SK-N-SH treated with all-trans-retinoic acid at 6 μM for 48 hours (cell line): ENCODE measurements at regions not wholly inside any gene's neighbourhood (a gene's known extent, or its start where the extent isn't known, plus 50 kb on each side); places are given as distances from the start of the nearest gene placed in this dataset.

Experiments
- ATAC-seq: fragments of 200-7000 bp; cut with Tn5 transposase; 3 replicates; pipeline ENCODE4 v1.9.1; 2020; ENCODE audit warnings: mild to moderate bottlenecking, moderate library complexity
- ARNTL ChIP-seq: fragments of 450-650 bp; formaldehyde crosslinking; IDR thresholded peaks from 2 replicates; pipeline ENCODE4 v1.5.0; 2020; ENCODE audit warnings: low read depth, mild to moderate bottlenecking, moderate library complexity, borderline replicate concordance
- BACH2 ChIP-seq: fragments of 250-450 bp; sonication (Bioruptor Pico); IDR thresholded peaks from 2 replicates; pipeline ENCODE4 v1.9.0; 2021; ENCODE audit warnings: mild to moderate bottlenecking, borderline replicate concordance
- ESRRG ChIP-seq: fragments of 250-450 bp; sonication (Bioruptor Pico); IDR thresholded peaks from 2 replicates; pipeline ENCODE4 v1.6.1; 2021; ENCODE audit warnings: mild to moderate bottlenecking
- GLIS3 ChIP-seq: fragments of 250-450 bp; sonication (Bioruptor Pico); IDR thresholded peaks from 2 replicates; pipeline ENCODE4 v1.5.0; 2020; ENCODE audit warnings: mild to moderate bottlenecking, moderate library complexity
- ISL1 ChIP-seq: fragments of 250-450 bp; sonication (Bioruptor Pico); IDR thresholded peaks from 2 replicates; pipeline ENCODE4 v2.1.2; 2022; ENCODE audit warnings: mild to moderate bottlenecking, moderate library complexity
- OSR1 ChIP-seq: fragments of 250-450 bp; sonication (Bioruptor Pico); IDR thresholded peaks from 2 replicates; pipeline ENCODE4 v1.8.0; 2022; ENCODE audit warnings: moderate library complexity, mild to moderate bottlenecking, inconsistent platforms
- PPARA ChIP-seq: fragments of 250-450 bp; sonication (Bioruptor Pico); IDR thresholded peaks from 2 replicates; pipeline ENCODE4 v1.5.0; 2020; ENCODE audit warnings: mild to moderate bottlenecking, borderline replicate concordance
- RARB ChIP-seq: fragments of 250-450 bp; sonication (Bioruptor Pico); IDR thresholded peaks from 2 replicates; pipeline ENCODE4 v1.8.0; 2021; ENCODE audit warnings: mild to moderate bottlenecking, moderate library complexity
- TCF4 ChIP-seq: fragments of 250-450 bp; sonication (Bioruptor Pico); IDR thresholded peaks from 2 replicates; pipeline ENCODE4 v1.8.0; 2021; ENCODE audit warnings: mild to moderate bottlenecking, moderate library complexity, borderline replicate concordance
- TOX ChIP-seq: fragments of 250-450 bp; sonication (Bioruptor Pico); IDR thresholded peaks from 2 replicates; pipeline ENCODE4 v1.8.0; 2021; ENCODE audit warnings: mild to moderate bottlenecking, moderate library complexity, borderline replicate concordance
- ZC3H10 ChIP-seq: fragments of 250-450 bp; sonication (Bioruptor Pico); IDR thresholded peaks from 2 replicates; pipeline ENCODE4 v1.5.1; 2021; ENCODE audit warnings: mild to moderate bottlenecking, moderate library complexity
- ZFP3 ChIP-seq: fragments of 250-450 bp; sonication (Bioruptor Pico); IDR thresholded peaks from 2 replicates; pipeline ENCODE4 v1.5.0; 2020; ENCODE audit warnings: mild to moderate bottlenecking, moderate library complexity
- ZFP30 ChIP-seq: fragments of 450-650 bp; formaldehyde crosslinking; IDR thresholded peaks from 2 replicates; pipeline ENCODE4 v1.5.0; 2022; ENCODE audit warnings: mild to moderate bottlenecking, moderate library complexity
- ZNF565 ChIP-seq: fragments of 450-650 bp; formaldehyde crosslinking; conservative IDR thresholded peaks from 2 replicates; pipeline ENCODE4 v1.5.0; 2020; ENCODE audit warnings: low read depth, mild to moderate bottlenecking, moderate library complexity
- ZNF70 ChIP-seq: fragments of 450-650 bp; formaldehyde crosslinking; IDR thresholded peaks from 2 replicates; pipeline ENCODE4 v1.5.0; 2020; ENCODE audit warnings: mild to moderate bottlenecking, moderate library complexity
- ZNF8 ChIP-seq: fragments of 450-650 bp; formaldehyde crosslinking; IDR thresholded peaks from 2 replicates; pipeline ENCODE4 v1.5.0; 2020; ENCODE audit warnings: mild to moderate bottlenecking, moderate library complexity
- TF ChIP-seq, protein P1 (sequence below): fragments of 250-450 bp; sonication (Bioruptor Pico); IDR thresholded peaks from 2 replicates; pipeline ENCODE4 v1.5.1; 2020; ENCODE audit warnings: low read depth, mild to moderate bottlenecking, moderate library complexity
- TF ChIP-seq, protein P2 (sequence below): fragments of 250-450 bp; sonication (Bioruptor Pico); IDR thresholded peaks from 2 replicates; pipeline ENCODE4 v1.5.0; 2020; ENCODE audit warnings: mild to moderate bottlenecking, moderate library complexity
- TF ChIP-seq, protein P3 (sequence below): fragments of 250-450 bp; sonication (Bioruptor Pico); IDR thresholded peaks from 2 replicates; pipeline ENCODE4 v1.8.0; 2021; ENCODE audit warnings: low read depth, mild to moderate bottlenecking, moderate library complexity, borderline replicate concordance
- TF ChIP-seq, protein P4 (sequence below): fragments of 250-450 bp; sonication (Bioruptor Pico); IDR thresholded peaks from 2 replicates; pipeline ENCODE4 v1.5.1; 2021; ENCODE audit warnings: mild to moderate bottlenecking, moderate library complexity
- TF ChIP-seq, protein P5 (sequence below): fragments of 250-450 bp; sonication (Bioruptor Pico); IDR thresholded peaks from 2 replicates; pipeline ENCODE4 v1.8.0; 2020; ENCODE audit warnings: mild to moderate bottlenecking, moderate library complexity, borderline replicate concordance

DNA sequence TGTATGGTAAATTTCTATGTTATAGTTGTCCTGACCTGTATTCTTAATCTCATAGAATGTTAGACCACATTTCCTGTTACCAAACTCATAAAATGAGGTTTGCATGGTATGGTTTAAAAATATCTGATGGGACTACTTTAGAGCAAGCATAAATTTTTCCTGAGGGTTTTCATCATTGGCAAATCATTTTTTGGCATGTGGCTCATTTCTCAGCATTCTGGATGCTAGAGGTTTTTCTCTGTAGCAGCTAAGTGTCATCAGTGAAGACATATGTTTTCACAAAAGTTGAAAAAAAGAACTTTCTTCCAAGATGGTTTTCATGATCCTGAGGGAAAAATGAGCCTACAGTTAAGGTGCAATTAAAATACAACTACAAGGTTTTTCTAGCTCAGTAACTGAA is 503.5 kb upstream of the FAM47C start:
- TF ChIP-seq TOX (CRISPR knock-in tag) = no peak
- TF ChIP-seq ZNF8 (CRISPR knock-in tag) = no peak
- TF ChIP-seq, protein P1, sequence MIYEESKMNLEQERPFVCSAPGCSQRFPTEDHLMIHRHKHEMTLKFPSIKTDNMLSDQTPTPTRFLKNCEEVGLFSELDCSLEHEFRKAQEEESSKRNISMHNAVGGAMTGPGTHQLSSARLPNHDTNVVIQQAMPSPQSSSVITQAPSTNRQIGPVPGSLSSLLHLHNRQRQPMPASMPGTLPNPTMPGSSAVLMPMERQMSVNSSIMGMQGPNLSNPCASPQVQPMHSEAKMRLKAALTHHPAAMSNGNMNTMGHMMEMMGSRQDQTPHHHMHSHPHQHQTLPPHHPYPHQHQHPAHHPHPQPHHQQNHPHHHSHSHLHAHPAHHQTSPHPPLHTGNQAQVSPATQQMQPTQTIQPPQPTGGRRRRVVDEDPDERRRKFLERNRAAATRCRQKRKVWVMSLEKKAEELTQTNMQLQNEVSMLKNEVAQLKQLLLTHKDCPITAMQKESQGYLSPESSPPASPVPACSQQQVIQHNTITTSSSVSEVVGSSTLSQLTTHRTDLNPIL (CRISPR knock-in tag) = no peak
- no peak for TF ChIP-seq ZNF565 (CRISPR knock-in tag)
- TF ChIP-seq RARB (CRISPR knock-in tag) = no peak
- no peak for TF ChIP-seq ISL1 (CRISPR knock-in tag)
- TF ChIP-seq, protein P2, sequence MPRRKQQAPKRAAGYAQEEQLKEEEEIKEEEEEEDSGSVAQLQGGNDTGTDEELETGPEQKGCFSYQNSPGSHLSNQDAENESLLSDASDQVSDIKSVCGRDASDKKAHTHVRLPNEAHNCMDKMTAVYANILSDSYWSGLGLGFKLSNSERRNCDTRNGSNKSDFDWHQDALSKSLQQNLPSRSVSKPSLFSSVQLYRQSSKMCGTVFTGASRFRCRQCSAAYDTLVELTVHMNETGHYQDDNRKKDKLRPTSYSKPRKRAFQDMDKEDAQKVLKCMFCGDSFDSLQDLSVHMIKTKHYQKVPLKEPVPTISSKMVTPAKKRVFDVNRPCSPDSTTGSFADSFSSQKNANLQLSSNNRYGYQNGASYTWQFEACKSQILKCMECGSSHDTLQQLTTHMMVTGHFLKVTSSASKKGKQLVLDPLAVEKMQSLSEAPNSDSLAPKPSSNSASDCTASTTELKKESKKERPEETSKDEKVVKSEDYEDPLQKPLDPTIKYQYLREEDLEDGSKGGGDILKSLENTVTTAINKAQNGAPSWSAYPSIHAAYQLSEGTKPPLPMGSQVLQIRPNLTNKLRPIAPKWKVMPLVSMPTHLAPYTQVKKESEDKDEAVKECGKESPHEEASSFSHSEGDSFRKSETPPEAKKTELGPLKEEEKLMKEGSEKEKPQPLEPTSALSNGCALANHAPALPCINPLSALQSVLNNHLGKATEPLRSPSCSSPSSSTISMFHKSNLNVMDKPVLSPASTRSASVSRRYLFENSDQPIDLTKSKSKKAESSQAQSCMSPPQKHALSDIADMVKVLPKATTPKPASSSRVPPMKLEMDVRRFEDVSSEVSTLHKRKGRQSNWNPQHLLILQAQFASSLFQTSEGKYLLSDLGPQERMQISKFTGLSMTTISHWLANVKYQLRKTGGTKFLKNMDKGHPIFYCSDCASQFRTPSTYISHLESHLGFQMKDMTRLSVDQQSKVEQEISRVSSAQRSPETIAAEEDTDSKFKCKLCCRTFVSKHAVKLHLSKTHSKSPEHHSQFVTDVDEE (CRISPR knock-in tag) = no peak
- no peak for TF ChIP-seq ZFP3 (CRISPR knock-in tag)
- no peak for TF ChIP-seq ZC3H10 (CRISPR knock-in tag)
- TF ChIP-seq PPARA = no peak
- TF ChIP-seq, protein P3, sequence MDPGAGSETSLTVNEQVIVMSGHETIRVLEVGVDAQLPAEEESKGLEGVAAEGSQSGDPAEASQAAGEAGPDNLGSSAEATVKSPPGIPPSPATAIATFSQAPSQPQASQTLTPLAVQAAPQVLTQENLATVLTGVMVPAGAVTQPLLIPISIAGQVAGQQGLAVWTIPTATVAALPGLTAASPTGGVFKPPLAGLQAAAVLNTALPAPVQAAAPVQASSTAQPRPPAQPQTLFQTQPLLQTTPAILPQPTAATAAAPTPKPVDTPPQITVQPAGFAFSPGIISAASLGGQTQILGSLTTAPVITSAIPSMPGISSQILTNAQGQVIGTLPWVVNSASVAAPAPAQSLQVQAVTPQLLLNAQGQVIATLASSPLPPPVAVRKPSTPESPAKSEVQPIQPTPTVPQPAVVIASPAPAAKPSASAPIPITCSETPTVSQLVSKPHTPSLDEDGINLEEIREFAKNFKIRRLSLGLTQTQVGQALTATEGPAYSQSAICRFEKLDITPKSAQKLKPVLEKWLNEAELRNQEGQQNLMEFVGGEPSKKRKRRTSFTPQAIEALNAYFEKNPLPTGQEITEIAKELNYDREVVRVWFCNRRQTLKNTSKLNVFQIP = no peak
- TF ChIP-seq BACH2 (CRISPR knock-in tag) = no peak
- TF ChIP-seq GLIS3 = no peak
- TF ChIP-seq OSR1 (CRISPR knock-in tag) = no peak
- TF ChIP-seq TCF4 = no peak
- TF ChIP-seq, protein P4, sequence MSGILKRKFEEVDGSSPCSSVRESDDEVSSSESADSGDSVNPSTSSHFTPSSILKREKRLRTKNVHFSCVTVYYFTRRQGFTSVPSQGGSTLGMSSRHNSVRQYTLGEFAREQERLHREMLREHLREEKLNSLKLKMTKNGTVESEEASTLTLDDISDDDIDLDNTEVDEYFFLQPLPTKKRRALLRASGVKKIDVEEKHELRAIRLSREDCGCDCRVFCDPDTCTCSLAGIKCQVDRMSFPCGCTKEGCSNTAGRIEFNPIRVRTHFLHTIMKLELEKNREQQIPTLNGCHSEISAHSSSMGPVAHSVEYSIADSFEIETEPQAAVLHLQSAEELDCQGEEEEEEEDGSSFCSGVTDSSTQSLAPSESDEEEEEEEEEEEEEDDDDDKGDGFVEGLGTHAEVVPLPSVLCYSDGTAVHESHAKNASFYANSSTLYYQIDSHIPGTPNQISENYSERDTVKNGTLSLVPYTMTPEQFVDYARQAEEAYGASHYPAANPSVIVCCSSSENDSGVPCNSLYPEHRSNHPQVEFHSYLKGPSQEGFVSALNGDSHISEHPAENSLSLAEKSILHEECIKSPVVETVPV (CRISPR knock-in tag) = no peak
- TF ChIP-seq ARNTL (CRISPR knock-in tag) = no peak
- TF ChIP-seq ESRRG (CRISPR knock-in tag) = no peak
- no peak for TF ChIP-seq ZFP30 (CRISPR knock-in tag)
- no peak for ATAC-seq

DNA sequence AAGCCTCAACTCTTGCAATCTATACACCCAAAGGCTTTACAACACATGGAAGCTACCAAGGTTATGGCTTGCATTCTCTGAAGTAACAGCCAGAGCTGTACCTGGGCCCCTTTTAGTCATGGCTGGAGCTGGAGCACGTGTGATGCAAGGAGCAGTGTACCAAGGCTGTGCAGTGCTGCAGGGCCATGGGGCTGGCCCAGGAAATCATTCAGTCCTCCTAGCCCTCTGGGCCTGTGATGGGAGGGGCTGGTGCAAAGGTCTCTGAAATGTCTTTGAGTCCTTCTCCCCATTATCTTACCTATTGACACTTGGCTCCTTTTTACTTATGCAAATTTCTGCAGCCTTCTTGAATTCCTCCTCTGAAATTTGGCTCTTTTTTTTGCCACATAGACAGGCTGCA is 500.1 kb upstream of the FAM47C start:
- ATAC-seq = no peak
- TF ChIP-seq OSR1 (CRISPR knock-in tag) (no peak), ESRRG (CRISPR knock-in tag) (no peak)
- TF ChIP-seq, protein P3 = no peak

DNA sequence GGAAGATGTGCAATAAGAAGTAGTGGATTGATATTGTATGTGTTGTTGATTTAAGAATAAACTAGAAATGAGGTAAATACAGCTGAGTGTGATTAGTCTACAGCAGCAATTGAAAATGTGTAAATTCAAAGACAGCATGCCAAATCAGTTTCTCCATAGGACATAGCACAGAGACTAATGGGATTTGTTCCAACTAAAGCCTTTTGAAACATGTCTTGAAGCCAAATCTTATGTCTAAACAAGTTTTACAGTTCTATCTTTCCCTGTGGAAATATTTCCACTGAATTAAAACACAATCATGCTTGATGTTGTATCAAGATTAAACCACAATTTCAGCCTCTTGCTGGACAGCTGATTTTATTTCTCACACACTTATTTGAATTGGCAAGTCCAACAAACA is 497.4 kb upstream of the FAM47C start:
- no peak for ATAC-seq
- TF ChIP-seq BACH2 (CRISPR knock-in tag) (no peak), ZNF565 (CRISPR knock-in tag) (no peak), ARNTL (CRISPR knock-in tag) (no peak), ESRRG (CRISPR knock-in tag) (no peak), RARB (CRISPR knock-in tag) (no peak), GLIS3 (no peak), ZNF70 (CRISPR knock-in tag) (no peak), ZC3H10 (CRISPR knock-in tag) (no peak), ZFP3 (CRISPR knock-in tag) (no peak)
- TF ChIP-seq, protein P5, sequence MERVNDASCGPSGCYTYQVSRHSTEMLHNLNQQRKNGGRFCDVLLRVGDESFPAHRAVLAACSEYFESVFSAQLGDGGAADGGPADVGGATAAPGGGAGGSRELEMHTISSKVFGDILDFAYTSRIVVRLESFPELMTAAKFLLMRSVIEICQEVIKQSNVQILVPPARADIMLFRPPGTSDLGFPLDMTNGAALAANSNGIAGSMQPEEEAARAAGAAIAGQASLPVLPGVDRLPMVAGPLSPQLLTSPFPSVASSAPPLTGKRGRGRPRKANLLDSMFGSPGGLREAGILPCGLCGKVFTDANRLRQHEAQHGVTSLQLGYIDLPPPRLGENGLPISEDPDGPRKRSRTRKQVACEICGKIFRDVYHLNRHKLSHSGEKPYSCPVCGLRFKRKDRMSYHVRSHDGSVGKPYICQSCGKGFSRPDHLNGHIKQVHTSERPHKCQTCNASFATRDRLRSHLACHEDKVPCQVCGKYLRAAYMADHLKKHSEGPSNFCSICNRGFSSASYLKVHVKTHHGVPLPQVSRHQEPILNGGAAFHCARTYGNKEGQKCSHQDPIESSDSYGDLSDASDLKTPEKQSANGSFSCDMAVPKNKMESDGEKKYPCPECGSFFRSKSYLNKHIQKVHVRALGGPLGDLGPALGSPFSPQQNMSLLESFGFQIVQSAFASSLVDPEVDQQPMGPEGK = no peak
- TF ChIP-seq, protein P4 (CRISPR knock-in tag) = no peak
